ENCODE measurements at regions not wholly inside any gene's neighbourhood (a gene's known extent, or its start where the extent isn't known, plus 50 kb on each side); places are given as distances from the start of the nearest gene placed in this dataset.

- DNase-seq (ENCODE audit: low read depth), result no peak
- no peak for TF ChIP-seq CTCF (IDR thresholded peaks at IDR 0.05; ENCODE audit: insufficient read depth, low read depth, low read length)
- no peak overlapping the region for H3K4me3 ChIP-seq (ENCODE audit: low read depth, low read length)
These were observed 1255.1 kb upstream of the EYS start for GRCh38 chr6:66962082-66962481.

DNA sequence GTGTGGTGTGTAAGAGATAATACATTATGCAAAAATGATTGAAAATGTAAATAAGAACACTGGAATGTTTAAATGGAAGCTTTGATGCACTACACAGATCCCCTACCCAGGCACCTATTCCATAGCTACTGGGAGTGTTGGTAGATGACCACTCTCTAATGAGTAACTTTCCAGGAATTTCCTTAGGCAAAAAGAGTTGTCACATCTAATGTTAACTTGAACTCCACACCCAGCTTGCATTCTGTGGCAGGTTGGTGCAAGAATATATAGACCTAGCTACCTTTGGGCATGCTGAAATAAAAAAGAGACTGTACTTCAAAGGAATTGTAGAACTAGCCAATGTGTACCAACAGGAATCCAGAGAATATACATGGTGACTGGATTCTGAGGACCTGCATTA is 1254.2 kb upstream of the EYS start:
- H3K4me3 ChIP-seq (ENCODE audit: low read depth, low read length), result no peak overlapping the region
- TF ChIP-seq CTCF (IDR thresholded peaks at IDR 0.05; ENCODE audit: insufficient read depth, low read depth, low read length), result no peak
- no peak for DNase-seq (ENCODE audit: low read depth)

DNA sequence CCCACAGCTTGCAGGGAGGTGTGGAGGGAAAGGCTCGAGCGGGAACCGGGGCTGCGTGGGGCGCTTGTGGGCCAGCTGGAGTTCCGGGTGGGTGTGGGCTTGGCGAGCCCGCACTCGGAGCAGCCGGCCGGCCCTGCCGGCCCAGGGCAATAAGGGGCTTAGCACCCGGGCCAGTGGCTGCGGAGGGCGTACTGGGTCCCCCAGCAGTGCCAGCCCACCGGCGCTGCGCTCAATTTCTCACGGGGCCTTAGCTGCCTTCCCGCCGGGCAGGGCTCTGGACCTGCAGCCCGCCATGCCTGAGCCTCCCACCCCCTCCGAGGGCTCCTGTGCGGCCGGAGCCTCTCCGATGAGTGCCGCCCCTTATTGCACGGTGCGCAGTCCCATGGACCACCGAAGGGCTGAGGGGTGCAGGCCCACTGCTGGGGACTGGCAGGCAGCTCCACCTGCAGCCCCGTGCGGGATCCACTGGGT is 1242.2 kb upstream of the EYS start:
- no peak overlapping the region for H3K4me3 ChIP-seq (ENCODE audit: low read depth, low read length)
- no peak for DNase-seq (ENCODE audit: low read depth)
- TF ChIP-seq CTCF (IDR thresholded peaks at IDR 0.05; ENCODE audit: insufficient read depth, low read depth, low read length), result no peak

DNA sequence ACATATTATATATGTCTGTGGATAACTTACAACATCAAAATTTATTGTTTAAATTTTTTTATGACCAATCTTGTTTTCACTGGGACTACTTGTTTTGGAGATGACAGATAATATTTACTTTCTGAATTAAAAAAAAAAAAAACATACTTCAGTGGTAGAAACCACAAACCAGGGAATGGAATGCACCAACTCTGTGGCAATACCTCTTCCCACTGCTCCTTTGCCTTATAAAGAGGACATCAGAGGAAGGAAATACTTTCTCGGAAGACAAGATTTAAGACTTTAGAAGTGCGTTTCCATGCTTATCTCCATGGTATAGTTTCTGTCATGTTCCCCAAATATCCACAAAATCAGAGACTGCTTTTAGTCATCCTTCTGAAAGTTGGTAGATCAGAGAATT is 1241.1 kb upstream of the EYS start:
- no peak for TF ChIP-seq CTCF (IDR thresholded peaks at IDR 0.05; ENCODE audit: insufficient read depth, low read depth, low read length)
- H3K4me3 ChIP-seq (ENCODE audit: low read depth, low read length), result no peak overlapping the region
- peak; percentile 42 for DNase-seq (ENCODE audit: low read depth)

DNA sequence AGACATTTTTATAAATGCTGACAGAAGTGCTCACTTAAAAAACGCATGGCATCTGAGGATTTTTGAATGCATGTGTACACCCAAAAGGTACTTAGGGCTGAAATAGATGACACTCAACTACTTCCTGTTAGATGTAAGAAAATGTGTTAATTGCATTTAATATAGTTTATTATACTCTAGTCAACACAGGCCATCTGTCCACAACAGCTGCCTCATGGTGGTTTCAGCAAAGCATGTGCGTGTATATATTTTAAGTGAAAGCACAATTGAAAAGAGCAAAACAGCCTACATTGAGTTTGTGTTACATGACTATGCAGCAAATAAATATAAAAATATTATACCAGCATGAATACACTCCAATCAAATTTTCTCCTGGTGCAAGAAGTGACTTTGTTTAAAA is 1233.0 kb upstream of the EYS start:
- TF ChIP-seq CTCF (IDR thresholded peaks at IDR 0.05; ENCODE audit: insufficient read depth, low read depth, low read length), result no peak
- no peak overlapping the region for H3K4me3 ChIP-seq (ENCODE audit: low read depth, low read length)
- no peak for DNase-seq (ENCODE audit: low read depth)

- DNase-seq (ENCODE audit: low read depth), result no peak
- H3K4me3 ChIP-seq (ENCODE audit: low read depth, low read length), result no peak overlapping the region
- TF ChIP-seq CTCF (IDR thresholded peaks at IDR 0.05; ENCODE audit: insufficient read depth, low read depth, low read length), result no peak
These were observed 1230.2 kb upstream of the EYS start for GRCh38 chr6:66937180-66937579.

- DNase-seq (ENCODE audit: low read depth), result no peak
- no peak overlapping the region for H3K4me3 ChIP-seq (ENCODE audit: low read depth, low read length)
These were observed 1228.6 kb upstream of the EYS start for GRCh38 chr6:66935612-66936011.

More at GRCh38 chr6:66935612-66936011, 1228.6 kb upstream of the EYS start:
- no peak for TF ChIP-seq CTCF (IDR thresholded peaks at IDR 0.05; ENCODE audit: insufficient read depth, low read depth, low read length)
